Eye (tissue), 1 donor: ENCODE measurements at regions not wholly inside any gene's neighbourhood (a gene's known extent, or its start where the extent isn't known, plus 50 kb on each side); places are given as distances from the start of the nearest gene placed in this dataset.

Experiments used
- DNase-seq: peaks from one replicate; pipeline ENCODE4 v3.0.0-alpha.2; 2015

DNA sequence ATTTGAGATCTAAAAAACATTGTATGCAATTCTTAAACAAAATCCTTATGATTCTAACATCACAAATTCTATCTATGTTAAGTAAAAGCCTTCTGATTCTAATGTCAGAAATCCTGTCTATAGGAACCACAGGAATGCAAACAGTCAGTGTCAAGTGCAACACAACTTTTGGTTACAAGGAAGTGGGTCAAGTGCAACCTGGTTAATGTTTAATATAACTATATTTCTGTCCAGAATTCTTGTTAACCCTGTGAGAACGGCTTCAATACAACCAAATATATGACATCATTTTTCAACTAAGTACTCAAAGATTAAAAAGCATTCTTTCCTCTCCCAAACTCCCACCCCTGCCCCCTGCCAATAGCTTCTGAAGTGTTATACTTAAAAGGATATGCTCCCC lies 107.9 kb upstream of the PLEKHA5 start:
- no peak for DNase-seq

DNA sequence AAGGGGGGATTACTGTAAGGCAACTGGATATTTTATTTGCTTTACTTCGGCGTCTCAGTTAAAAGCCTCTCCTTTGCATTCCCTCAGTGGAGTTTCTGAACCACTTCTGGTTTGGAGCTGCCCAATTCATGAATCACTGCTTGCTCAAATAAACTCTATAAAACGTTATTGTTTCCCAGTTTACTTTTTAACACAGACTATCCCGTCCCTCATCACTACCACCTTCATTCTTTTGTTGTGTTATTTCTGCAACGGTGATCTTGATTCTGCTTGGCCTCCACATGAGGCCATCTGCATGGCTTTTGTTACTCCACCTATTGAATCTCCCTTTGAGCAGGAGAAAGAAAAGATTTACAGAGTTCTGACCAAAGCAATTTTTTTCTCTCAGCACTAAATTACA lies 104.0 kb upstream of the PLEKHA5 start:
- DNase-seq, result no peak

DNA sequence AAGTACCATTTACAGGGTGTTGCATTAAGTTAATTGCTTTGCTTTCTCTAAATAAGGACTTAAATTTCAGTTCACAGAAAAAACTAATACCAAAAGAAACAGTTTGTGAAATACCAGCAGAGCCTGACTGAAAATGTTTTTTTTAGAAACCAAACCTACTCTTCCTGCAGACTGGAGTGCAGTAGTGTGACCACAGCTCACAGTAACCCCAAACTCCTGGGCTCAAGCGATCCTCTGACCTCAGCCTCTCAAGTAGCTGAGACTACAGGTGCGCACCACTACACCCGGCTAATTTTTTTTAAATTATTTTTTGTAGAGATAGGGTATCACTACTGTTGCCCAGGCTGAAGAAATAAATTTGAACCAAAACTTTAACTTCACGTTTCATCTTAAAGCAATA lies 103.5 kb upstream of the PLEKHA5 start:
- DNase-seq, result no peak

DNA sequence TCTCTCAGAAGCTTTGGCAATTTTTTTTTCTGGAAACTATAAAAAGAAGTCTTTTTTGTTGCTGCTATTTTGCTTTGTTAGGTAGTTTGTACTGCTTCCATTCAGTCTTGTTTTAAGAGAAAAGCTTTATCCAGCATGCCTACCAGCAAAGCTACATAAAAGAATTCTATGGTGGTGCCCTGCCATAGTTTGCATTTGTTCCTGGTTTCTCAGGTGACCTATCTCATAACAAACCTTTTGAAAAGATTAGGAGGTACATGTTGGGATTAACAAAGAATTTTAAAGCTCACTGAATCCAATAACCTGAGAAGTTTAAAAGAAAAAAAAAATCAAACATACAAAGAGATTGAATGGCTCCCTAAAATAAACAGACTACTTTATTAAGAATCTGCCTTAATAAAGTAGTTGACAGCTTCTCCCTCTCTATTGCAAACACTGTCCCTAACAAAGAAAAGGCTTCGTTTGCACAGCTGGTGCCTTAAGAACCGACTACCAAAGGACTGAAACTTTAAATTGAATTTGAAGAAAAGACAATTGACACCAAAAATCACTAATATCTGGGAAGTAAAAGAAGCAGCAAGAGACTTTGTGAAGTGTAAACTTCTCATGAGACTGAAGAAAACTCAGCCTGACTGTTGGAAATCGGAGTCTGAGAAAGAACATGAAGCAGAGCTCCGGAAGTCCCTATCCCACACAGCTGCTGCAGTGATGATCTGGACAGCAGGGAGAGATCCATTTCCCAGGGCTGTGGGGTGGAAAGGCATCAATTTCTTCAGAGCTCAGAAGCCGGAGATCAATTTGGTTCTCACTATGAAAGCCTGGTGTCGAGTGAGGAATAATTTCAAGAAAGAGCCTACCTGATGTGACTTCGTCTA lies 102.7 kb upstream of the PLEKHA5 start:
- peak; percentile 23 for DNase-seq

- no peak for DNase-seq
Observed at GRCh38 chr12:19030180-19030579, 99.4 kb upstream of the PLEKHA5 start.

GRCh38 chr12:19030603-19031002 lies 98.9 kb upstream of the PLEKHA5 start:
- DNase-seq, result no peak

GRCh38 chr12:19031032-19031431 lies 98.5 kb upstream of the PLEKHA5 start:
- no peak for DNase-seq

GRCh38 chr12:19032826-19033225 lies 96.7 kb upstream of the PLEKHA5 start:
- DNase-seq, result no peak

GRCh38 chr12:19033244-19033643 lies 96.3 kb upstream of the PLEKHA5 start:
- no peak for DNase-seq

DNA sequence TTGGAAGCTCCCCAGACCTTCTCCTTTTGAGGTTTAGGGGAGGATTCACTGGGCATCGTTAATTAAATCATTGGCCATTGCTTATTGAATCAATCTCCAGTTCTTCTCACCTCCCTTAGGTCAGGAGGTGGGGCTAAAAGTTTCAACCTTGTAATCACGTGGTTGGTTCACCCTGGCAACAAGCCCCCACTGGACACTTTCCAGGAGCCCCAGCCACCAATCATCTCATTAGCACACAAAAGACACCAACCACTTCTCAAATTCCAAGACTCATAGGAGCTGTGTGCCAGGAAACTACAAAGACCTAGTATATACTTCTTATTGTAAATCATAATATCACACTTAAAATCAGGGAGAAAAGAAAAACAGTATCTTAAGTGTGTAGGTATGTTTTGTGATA lies 94.6 kb upstream of the PLEKHA5 start:
- DNase-seq, result no peak

- DNase-seq, result no peak
Observed at GRCh38 chr12:19035536-19035935, 94.0 kb upstream of the PLEKHA5 start.

DNA sequence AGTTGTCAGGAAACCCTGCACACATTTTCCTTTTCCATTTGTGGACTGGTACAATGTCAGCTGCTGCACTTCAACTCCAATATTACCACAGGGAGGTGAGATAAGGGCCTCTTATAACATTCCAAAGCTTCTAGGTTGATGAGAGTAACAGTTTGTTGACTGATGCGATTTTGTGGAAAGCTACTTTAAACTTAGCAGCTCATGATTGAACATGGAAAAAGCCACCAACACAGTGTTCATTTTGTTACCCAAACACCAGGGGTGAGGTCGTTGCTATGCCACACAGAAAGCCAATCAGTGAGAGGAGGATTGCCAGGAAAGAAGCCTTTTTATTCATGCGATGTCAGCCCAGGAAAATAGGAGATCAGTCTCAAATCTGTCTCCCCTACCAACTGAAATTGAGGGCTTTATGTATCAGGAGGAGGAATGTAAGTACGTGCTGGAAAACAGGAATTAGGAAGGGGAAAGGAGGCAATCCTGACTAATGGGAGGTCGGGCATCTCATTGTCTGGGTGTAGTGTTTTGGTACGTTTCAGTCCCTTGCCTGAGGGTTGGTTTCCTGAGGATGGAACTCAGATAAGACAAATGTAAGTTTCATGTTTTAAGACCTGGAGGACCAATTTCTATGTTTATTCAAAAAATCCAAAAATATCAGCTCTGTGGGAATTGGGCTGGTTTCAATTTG lies 92.7 kb upstream of the PLEKHA5 start:
- DNase-seq, result no peak

DNA sequence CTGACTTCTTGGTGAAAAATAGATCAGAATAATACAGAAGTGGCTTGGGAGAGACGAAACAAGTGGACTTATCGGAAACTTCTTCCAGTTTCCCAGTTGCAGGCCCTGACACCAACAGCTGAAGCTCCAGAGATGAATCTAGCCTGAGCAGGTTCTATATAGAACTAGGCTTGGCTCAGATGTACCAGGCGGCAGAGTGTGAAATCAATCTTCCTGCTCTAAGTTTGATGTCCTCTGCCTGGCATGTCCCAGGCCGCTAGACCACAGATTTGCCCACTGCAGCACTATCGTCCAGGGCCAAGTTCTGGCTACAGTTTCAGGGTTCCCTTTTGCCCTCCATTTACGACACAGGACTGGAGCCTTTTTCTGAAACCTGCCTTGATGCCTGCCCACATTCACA lies 91.3 kb upstream of the PLEKHA5 start:
- DNase-seq, result no peak

GRCh38 chr12:19039515-19039914 lies 90.0 kb upstream of the PLEKHA5 start:
- no peak for DNase-seq

DNA sequence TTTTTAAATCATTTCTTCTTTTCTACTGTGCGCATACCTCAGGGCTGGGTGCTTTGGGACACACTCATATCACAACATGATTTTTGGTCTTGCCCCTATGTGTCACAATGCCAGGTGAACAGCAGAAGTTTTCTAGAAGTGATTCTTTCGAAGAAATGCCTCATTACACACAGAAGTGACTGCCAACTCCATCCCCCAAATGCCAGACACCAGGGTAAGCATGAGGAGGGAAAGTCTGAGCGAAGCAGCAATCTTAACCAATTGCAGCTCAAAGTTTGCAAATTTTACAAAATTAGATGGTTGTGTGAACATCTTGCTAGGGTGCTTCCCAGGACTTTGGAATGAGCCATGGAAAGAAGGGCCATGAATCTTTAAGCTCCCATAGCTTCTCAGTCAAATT lies 87.3 kb upstream of the PLEKHA5 start:
- no peak for DNase-seq

- DNase-seq, result no peak
Observed at GRCh38 chr12:19044430-19044829, 85.1 kb upstream of the PLEKHA5 start.

- DNase-seq, result no peak
Observed at GRCh38 chr12:19044891-19045290, 84.6 kb upstream of the PLEKHA5 start.

DNA sequence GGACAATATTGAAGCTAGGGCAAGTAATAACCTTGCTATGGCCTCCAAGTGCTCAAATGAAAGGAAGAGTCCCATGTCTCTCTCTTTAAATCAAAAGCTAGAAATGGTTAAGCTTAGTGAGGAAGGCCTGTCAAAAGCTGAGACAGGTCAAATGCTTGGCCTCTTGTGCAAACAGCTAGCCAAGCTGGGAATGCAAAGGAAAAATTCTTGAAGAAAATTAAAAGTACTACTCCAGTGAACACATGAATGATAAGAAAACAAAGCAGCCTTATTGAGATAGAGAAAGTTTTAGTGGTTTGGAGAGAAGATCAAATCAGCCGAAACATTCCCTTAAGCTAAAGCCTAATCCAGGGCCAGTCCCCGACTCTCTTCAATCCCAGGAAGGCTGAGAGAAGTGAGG lies 84.1 kb upstream of the PLEKHA5 start:
- no peak for DNase-seq

GRCh38 chr12:19048943-19049342 lies 80.6 kb upstream of the PLEKHA5 start:
- no peak for DNase-seq

GRCh38 chr12:19052689-19053088 lies 76.8 kb upstream of the PLEKHA5 start:
- DNase-seq, result no peak

DNA sequence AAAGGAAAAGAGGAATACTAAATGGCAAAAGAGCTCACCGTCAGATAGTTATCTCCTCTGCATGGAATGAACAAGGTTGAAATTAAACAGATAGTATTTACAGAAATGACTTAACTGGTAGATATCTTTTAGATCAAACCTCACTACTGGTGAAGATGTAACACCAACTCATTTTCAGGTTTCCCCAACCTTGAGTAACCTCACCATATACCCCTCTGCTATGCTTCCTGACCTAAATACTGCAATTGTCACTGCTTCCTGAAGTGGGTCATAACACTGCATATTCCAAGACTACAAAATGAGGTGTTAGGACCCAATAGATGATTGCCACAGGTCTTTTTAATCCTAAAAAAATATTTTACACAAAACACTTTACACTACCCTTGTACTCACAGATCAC lies 76.3 kb upstream of the PLEKHA5 start:
- DNase-seq, result no peak

- DNase-seq, result no peak
Observed at GRCh38 chr12:19054035-19054434, 75.5 kb upstream of the PLEKHA5 start.

DNA sequence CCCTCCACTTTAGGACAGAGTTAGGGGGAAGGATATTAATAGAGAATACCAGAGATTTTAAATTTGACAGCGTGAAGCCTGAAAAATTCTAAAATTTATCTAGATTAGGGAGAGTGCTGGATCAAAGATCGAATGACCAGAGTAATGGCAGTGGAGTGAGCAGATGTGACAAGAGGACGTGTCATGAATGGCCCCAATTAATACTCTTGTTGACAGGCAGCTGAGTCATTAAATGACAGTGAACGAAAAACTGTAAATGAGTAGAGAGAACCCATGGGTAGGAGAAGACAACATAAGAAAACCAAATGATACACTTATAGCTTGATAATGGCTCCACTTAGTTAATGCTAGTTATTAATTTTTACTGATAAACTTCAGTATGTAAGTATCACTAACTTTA lies 73.9 kb upstream of the PLEKHA5 start:
- no peak for DNase-seq

GRCh38 chr12:19058235-19059021 lies 71.1 kb upstream of the PLEKHA5 start:
- DNase-seq, result no peak
